Endothelial cell of umbilical vein (primary cell): ENCODE measurements at regions not wholly inside any gene's neighbourhood (a gene's known extent, or its start where the extent isn't known, plus 50 kb on each side); places are given as distances from the start of the nearest gene placed in this dataset.

Source experiments
- BruUV-seq: library from RNA; stranded (reverse); fragments of 400-500 nt; replicated peaks from 2 replicates; lab custom pipeline; 2021; lab: Mats Ljungman, UMichigan
- CTCF ChIA-PET: fragments of 300-600, 350-600 bp; sonication (Branson Sonifier 250); formaldehyde crosslinking; loops from one replicate; lab custom pipeline; 2021; ENCODE audit warnings: antibody characterized with exemption, inconsistent platforms; lab: Charles Lee
- POLR2A ChIA-PET: fragments of 300-600, 350-600 bp; sonication (Branson Sonifier 250); formaldehyde crosslinking; loops from one replicate; lab custom pipeline; 2021; ENCODE audit warnings: antibody characterized with exemption, inconsistent platforms; lab: Charles Lee
- DNase-seq: peaks from one replicate; pipeline ENCODE4 v3.0.0-alpha.2; 2011; ENCODE audit warnings: low read depth, low spot score
- FAIRE-seq: peaks from 2 replicates; lab custom pipeline; 2011; peaks lifted over from hg19 to GRCh38; lab: Jason Lieb, UNC
- H2AFZ ChIP-seq: 2 replicates; pipeline ENCODE4 v1.6.0; 2012; ENCODE audit warnings: low read depth, low read length, control low read depth, inconsistent platforms
- H3K27ac ChIP-seq: 2 replicates; pipeline ENCODE4 v1.5.1; 2011; ENCODE audit warnings: low read depth, mild to moderate bottlenecking, control low read depth, low read length, moderate library complexity; ENCODE audit not compliant: insufficient read depth
- H3K27me3 ChIP-seq, 2 experiments: 2 replicates each; pipeline versions ENCODE4 v1.6.0 to v1.6.1; 2011; ENCODE audit warnings: low read length in 2 of 2, mixed read lengths in 1 of 2; ENCODE audit not compliant: control insufficient read depth in 2 of 2, insufficient read depth in 2 of 2
- H3K36me3 ChIP-seq, 2 experiments: 2 replicates in 1 of 2; 3 replicates in 1 of 2; pipeline ENCODE4 v1.5.1; 2011; ENCODE audit warnings: low read length in 2 of 2, mild to moderate bottlenecking in 1 of 2, moderate library complexity in 1 of 2; ENCODE audit not compliant: control insufficient read depth in 2 of 2, insufficient read depth in 2 of 2; ENCODE audit errors: extremely low read depth in 1 of 2
- H3K4me1 ChIP-seq: 3 replicates; pipeline ENCODE4 v1.5.1; 2011; ENCODE audit warnings: mild to moderate bottlenecking, low read length; ENCODE audit not compliant: control insufficient read depth, insufficient read depth; ENCODE audit errors: extremely low read depth
- H3K4me2 ChIP-seq: 2 replicates; pipeline ENCODE4 v1.6.1; 2011; ENCODE audit warnings: low read length, control low read depth, mixed read lengths; ENCODE audit not compliant: insufficient read depth
- H3K4me3 ChIP-seq, 3 experiments: fragments of 200-600 bp in 1 of 3; sonication (generic), shearing (Covaris generic) in 1 of 3; replicated peaks in 1 of 3; 2 replicates each; pipeline ENCODE4 v1.5.1; 2011 to 2016; ENCODE audit warnings: control low read depth in 3 of 3, low read length in 3 of 3, mild to moderate bottlenecking in 2 of 3, inconsistent platforms in 1 of 3, low read depth in 1 of 3, moderate library complexity in 1 of 3; ENCODE audit not compliant: insufficient read depth in 1 of 3
- H3K79me2 ChIP-seq: 2 replicates; pipeline ENCODE4 v1.6.0; 2012; ENCODE audit warnings: low read length, inconsistent platforms; ENCODE audit not compliant: control insufficient read depth, insufficient read depth
- H3K9ac ChIP-seq: replicated peaks from 2 replicates; pipeline ENCODE3; 2011; ENCODE audit warnings: low read length, control low read depth; ENCODE audit not compliant: insufficient read depth; ENCODE audit errors: extremely low read depth
- H3K9me1 ChIP-seq: replicated peaks from 3 replicates; pipeline ENCODE4 v1.6.0; 2011; ENCODE audit warnings: mild to moderate bottlenecking, low read length; ENCODE audit not compliant: control insufficient read depth, insufficient read depth; ENCODE audit errors: extremely low read depth
- H3K9me3 ChIP-seq: replicated peaks from 2 replicates; pipeline ENCODE4 v1.5.1; 2012; ENCODE audit warnings: low read length, inconsistent platforms; ENCODE audit not compliant: control insufficient read depth, insufficient read depth
- H4K20me1 ChIP-seq: replicated peaks from 2 replicates; pipeline ENCODE3; 2011; ENCODE audit warnings: mild to moderate bottlenecking, low read length; ENCODE audit not compliant: control insufficient read depth, insufficient read depth; ENCODE audit errors: extremely low read depth
- CTCF ChIP-seq, 2 donors: IDR thresholded peaks; 1 replicate in 1 of 2; 2 replicates in 1 of 2; pipeline ENCODE4 v1.5.1; 2011; ENCODE audit warnings: low read length in 2 of 2, mild to moderate bottlenecking in 2 of 2, moderate library complexity in 2 of 2, control low read depth in 1 of 2, inconsistent platforms in 1 of 2, low read depth in 1 of 2; ENCODE audit not compliant: insufficient read depth in 1 of 2; ENCODE audit errors: extremely low read depth in 1 of 2
- EZH2 ChIP-seq: IDR thresholded peaks from 2 replicates; pipeline ENCODE4 v1.6.1; 2012; ENCODE audit warnings: borderline replicate concordance, low read depth, mild to moderate bottlenecking, moderate library complexity, low read length, inconsistent platforms; ENCODE audit not compliant: severe bottlenecking
- FOS ChIP-seq: IDR thresholded peaks from 2 replicates; pipeline ENCODE4 v1.6.1; 2011; ENCODE audit warnings: mild to moderate bottlenecking, low read length, moderate library complexity, borderline replicate concordance; ENCODE audit not compliant: insufficient read depth
- GATA2 ChIP-seq: IDR thresholded peaks from 2 replicates; pipeline ENCODE4 v1.7.0; 2011; ENCODE audit warnings: low read depth, mild to moderate bottlenecking, moderate library complexity, mixed read lengths, low read length; ENCODE audit not compliant: insufficient read length, insufficient read depth
- JUN ChIP-seq: IDR thresholded peaks from 2 replicates; pipeline ENCODE4 v1.6.1; 2011; ENCODE audit warnings: borderline replicate concordance, low read depth; ENCODE audit not compliant: insufficient read length, insufficient read depth
- MAX ChIP-seq: IDR thresholded peaks from 2 replicates; pipeline ENCODE4 v1.6.1; 2011; ENCODE audit not compliant: insufficient read depth, insufficient read length
- MYC ChIP-seq: IDR thresholded peaks from one replicate; pipeline ENCODE4 v1.6.1; 2011; ENCODE audit warnings: mild to moderate bottlenecking, low read depth, low read length
- POLR2A ChIP-seq: IDR thresholded peaks from 2 replicates; pipeline ENCODE4 v1.6.1; 2012; ENCODE audit warnings: low read depth, mild to moderate bottlenecking, control low read depth, low read length
- POLR2AphosphoS5 ChIP-seq: IDR thresholded peaks from 2 replicates; pipeline ENCODE4 v1.6.1; 2012; ENCODE audit warnings: low read depth, mild to moderate bottlenecking, control low read depth, low read length, moderate library complexity; ENCODE audit not compliant: insufficient read depth
- dilution Hi-C: fragments of 300-500 bp; cut with MboI; formaldehyde crosslinking; loops from one replicate; pipeline ENCODE4 v1.15.0; 2019; ENCODE audit warnings: low sequenced_read_pairs; ENCODE audit not compliant: extremely low pct_ligation_motif_present
- intact Hi-C: fragments of 100-400 bp; cut with micrococcal nuclease; formaldehyde crosslinking; loops from one replicate; pipeline ENCODE4 v1.10.0; 2022

DNA sequence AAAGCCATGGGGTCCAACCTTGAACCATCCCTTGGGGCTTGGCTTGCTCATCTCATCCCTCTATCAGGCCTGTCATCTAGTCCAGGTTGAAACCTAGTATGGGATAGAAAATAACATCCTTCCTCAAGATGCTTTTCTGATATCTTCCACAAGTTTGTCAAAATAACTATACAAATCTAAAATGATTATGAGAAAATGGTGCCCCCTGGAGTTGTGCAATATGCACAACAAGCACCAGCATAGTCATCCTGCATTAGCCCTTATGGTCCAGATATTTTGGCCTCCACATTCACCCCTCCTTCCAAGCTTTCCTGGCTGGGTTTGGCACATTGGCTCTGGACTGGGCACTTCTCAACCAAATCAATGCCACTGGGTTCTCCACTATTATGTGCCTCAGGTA is 101.2 kb downstream of the TBX19 start:
- dilution Hi-C loops = no loop called here
- H3K27me3 ChIP-seq = no peaks in the 10 kb centered on the region
- TF ChIP-seq EZH2 = no peak
- TF ChIP-seq CTCF (IDR thresholded peaks at IDR 0.05; ENCODE audit: extremely low read depth in 1 of 2, insufficient read depth in 1 of 2, low read depth in 1 of 2, low read length in 2 of 2) = no peak
- TF ChIP-seq POLR2AphosphoS5 = no peak
- TF ChIP-seq JUN = no peak
- TF ChIP-seq GATA2 = no peak
- TF ChIP-seq MYC = no peak
- TF ChIP-seq POLR2A = no peak
- H3K4me1 ChIP-seq = no peaks in the 10 kb centered on the region
- no peak overlapping the region for H3K4me3 ChIP-seq
- no peaks in the 10 kb centered on the region for H3K9me3 ChIP-seq
- intact Hi-C loops = no loop called here
- H3K27ac ChIP-seq = no peak overlapping the region
- POLR2A ChIA-PET = no interaction called here
- FAIRE-seq = no peak
- no peaks in the 10 kb centered on the region for H3K36me3 ChIP-seq
- H3K79me2 ChIP-seq = no peaks in the 10 kb centered on the region
- CTCF ChIA-PET = no interaction called here
- no peak overlapping the region for H2AFZ ChIP-seq
- no TSS peak for BruUV-seq
- no peak overlapping the region for H3K4me2 ChIP-seq
- no peak overlapping the region for H3K9ac ChIP-seq
- no peaks in the 10 kb centered on the region for H4K20me1 ChIP-seq
- no peak for DNase-seq
- H3K9me1 ChIP-seq = no peaks in the 10 kb centered on the region

DNA sequence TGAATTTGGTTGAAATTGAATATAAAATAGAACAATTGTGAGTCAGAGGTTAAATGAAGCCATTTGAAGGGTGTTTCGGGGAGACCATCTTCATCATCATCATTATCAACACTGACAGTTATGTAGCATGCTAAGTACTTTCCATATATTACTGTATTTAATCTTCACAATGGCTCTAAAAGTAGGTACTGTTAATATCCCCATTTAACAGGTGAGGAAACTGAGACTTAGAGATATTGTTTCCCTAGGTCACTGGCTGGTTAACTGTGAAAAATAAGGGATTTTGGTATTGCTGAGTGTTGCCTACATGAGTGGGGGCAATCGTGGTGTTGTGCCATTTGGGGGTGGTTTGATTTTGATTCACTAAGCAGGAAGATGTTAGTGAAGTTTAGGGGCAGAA is 100.3 kb downstream of the TBX19 start:
- Histone ChIP-seq H3K4me2 (no peak overlapping the region), H3K79me2 (no peaks in the 10 kb centered on the region), H2AFZ (no peak overlapping the region), H3K4me3 (no peak overlapping the region), H3K9me1 (no peaks in the 10 kb centered on the region), H3K27me3 (no peaks in the 10 kb centered on the region), H3K36me3 (no peaks in the 10 kb centered on the region), H3K9ac (no peak overlapping the region), H4K20me1 (no peaks in the 10 kb centered on the region), H3K4me1 (no peaks in the 10 kb centered on the region), H3K9me3 (no peaks in the 10 kb centered on the region), H3K27ac (no peak overlapping the region)
- ChIA-PET POLR2A (no interaction called here), CTCF (no interaction called here)
- no peak for FAIRE-seq
- DNase-seq = no peak
- no TSS peak for BruUV-seq
- intact Hi-C loops (no loop called here), dilution Hi-C loops (no loop called here)
- no peak for TF ChIP-seq FOS
- no peak for TF ChIP-seq MAX
- no peak for TF ChIP-seq POLR2A
- no peak for TF ChIP-seq JUN
- no peak for TF ChIP-seq CTCF (IDR thresholded peaks at IDR 0.05; ENCODE audit: extremely low read depth in 1 of 2, insufficient read depth in 1 of 2, low read depth in 1 of 2, low read length in 2 of 2)
- no peak for TF ChIP-seq GATA2
- no peak for TF ChIP-seq MYC
- TF ChIP-seq POLR2AphosphoS5 = no peak
- TF ChIP-seq EZH2 = no peak
